ENCODE measurements at regions not wholly inside any gene's neighbourhood (a gene's known extent, or its start where the extent isn't known, plus 50 kb on each side); places are given as distances from the start of the nearest gene placed in this dataset.
"Not testable (repeated sequence)": the region's sequence is repeated elsewhere in the genome, so short reads cannot be mapped to it uniquely, and the experiment has no call there.

GRCh38 chr16:52676959-52677358 lies 130.0 kb upstream of the TOX3 start:
- no peaks in the 10 kb centered on the region for H3K36me3 Mint-ChIP-seq (ENCODE audit: low read depth, unreplicated experiment)
- Histone ChIP-seq H3K27me3 (ENCODE audit: insufficient read depth, low read length) (no peaks in the 10 kb centered on the region), H3K9ac (ENCODE audit: low read length) (no peak overlapping the region), H3K4me1 (ENCODE audit: insufficient read depth, low read length) (no peaks in the 10 kb centered on the region), H3K36me3 (ENCODE audit: insufficient read depth, low read length) (no peaks in the 10 kb centered on the region), H4K20me1 (ENCODE audit: insufficient read depth, low read length) (no peaks in the 10 kb centered on the region), H3K27ac (ENCODE audit: low read depth, low read length) (no peak overlapping the region), H3K4me2 (ENCODE audit: low read length) (no peak overlapping the region), H3K9me3 (ENCODE audit: insufficient read depth, low read depth, low read length) (no peaks in the 10 kb centered on the region), H2AFZ (ENCODE audit: low read depth, low read length) (no peak overlapping the region), H3K79me2 (ENCODE audit: insufficient read depth, low read length) (no peaks in the 10 kb centered on the region), H3K4me3 (ENCODE audit: insufficient read depth, low read depth, low read length) (no peak overlapping the region)
- no peaks in the 10 kb centered on the region for H3K9me3 Mint-ChIP-seq (ENCODE audit: unreplicated experiment)
- H3K27ac Mint-ChIP-seq (ENCODE audit: unreplicated experiment), result no peak overlapping the region
- peaks cover 4% of the 10 kb centered on the region for H3K4me1 Mint-ChIP-seq (ENCODE audit: low read depth, unreplicated experiment)
- TF ChIP-seq EZH2 (IDR thresholded peaks at IDR 0.05; ENCODE audit: insufficient read depth, low read length) (no peak), CTCF (IDR thresholded peaks at IDR 0.05; ENCODE audit: insufficient read depth, low read depth, low read length) (no peak)
- peaks cover 1% of the 10 kb centered on the region for H3K27me3 Mint-ChIP-seq (ENCODE audit: low read depth, unreplicated experiment)
- DNase-seq (ENCODE audit: low read depth), result no peak
- H3K4me3 Mint-ChIP-seq (ENCODE audit: unreplicated experiment), result no peak overlapping the region
- FAIRE-seq, result no peak

- Histone ChIP-seq H3K4me3 (ENCODE audit: insufficient read depth, low read depth, low read length) (no peak overlapping the region), H3K79me2 (ENCODE audit: insufficient read depth, low read length) (no peaks in the 10 kb centered on the region), H3K9me3 (ENCODE audit: insufficient read depth, low read depth, low read length) (no peaks in the 10 kb centered on the region), H3K9ac (ENCODE audit: low read length) (no peak overlapping the region), H3K27ac (ENCODE audit: low read depth, low read length) (no peak overlapping the region), H3K4me1 (ENCODE audit: insufficient read depth, low read length) (no peaks in the 10 kb centered on the region), H3K27me3 (ENCODE audit: insufficient read depth, low read length) (no peaks in the 10 kb centered on the region), H4K20me1 (ENCODE audit: insufficient read depth, low read length) (no peaks in the 10 kb centered on the region), H3K36me3 (ENCODE audit: insufficient read depth, low read length) (no peaks in the 10 kb centered on the region), H3K4me2 (ENCODE audit: low read length) (no peak overlapping the region), H2AFZ (ENCODE audit: low read depth, low read length) (no peak overlapping the region)
- TF ChIP-seq EZH2 (IDR thresholded peaks at IDR 0.05; ENCODE audit: insufficient read depth, low read length), result no peak
- TF ChIP-seq CTCF (IDR thresholded peaks at IDR 0.05; ENCODE audit: insufficient read depth, low read depth, low read length), result no peak
- peaks cover 1% of the 10 kb centered on the region for H3K27me3 Mint-ChIP-seq (ENCODE audit: low read depth, unreplicated experiment)
- no peak overlapping the region for H3K27ac Mint-ChIP-seq (ENCODE audit: unreplicated experiment)
- FAIRE-seq (no peak), DNase-seq (ENCODE audit: low read depth) (no peak)
- H3K9me3 Mint-ChIP-seq (ENCODE audit: unreplicated experiment), result no peaks in the 10 kb centered on the region
- no peaks in the 10 kb centered on the region for H3K36me3 Mint-ChIP-seq (ENCODE audit: low read depth, unreplicated experiment)
- peaks cover 4% of the 10 kb centered on the region for H3K4me1 Mint-ChIP-seq (ENCODE audit: low read depth, unreplicated experiment)
- no peak overlapping the region for H3K4me3 Mint-ChIP-seq (ENCODE audit: unreplicated experiment)
These were observed 124.6 kb upstream of the TOX3 start for GRCh38 chr16:52671590-52671989.

- Mint-ChIP-seq H3K36me3 (ENCODE audit: low read depth, unreplicated experiment) (no peaks in the 10 kb centered on the region), H3K9me3 (ENCODE audit: unreplicated experiment) (peaks cover 23% of the 10 kb centered on the region), H3K4me1 (ENCODE audit: low read depth, unreplicated experiment) (no peaks in the 10 kb centered on the region), H3K4me3 (ENCODE audit: unreplicated experiment) (no peak overlapping the region), H3K27ac (ENCODE audit: unreplicated experiment) (no peak overlapping the region), H3K27me3 (ENCODE audit: low read depth, unreplicated experiment) (peaks cover 7% of the 10 kb centered on the region)
- Histone ChIP-seq H3K4me1 (ENCODE audit: insufficient read depth, low read length) (no peaks in the 10 kb centered on the region), H3K79me2 (ENCODE audit: insufficient read depth, low read length) (no peaks in the 10 kb centered on the region), H3K9me3 (ENCODE audit: insufficient read depth, low read depth, low read length) (no peaks in the 10 kb centered on the region), H3K9ac (ENCODE audit: low read length) (no peak overlapping the region), H2AFZ (ENCODE audit: low read depth, low read length) (no peak overlapping the region), H3K36me3 (ENCODE audit: insufficient read depth, low read length) (no peaks in the 10 kb centered on the region), H3K4me3 (ENCODE audit: insufficient read depth, low read depth, low read length) (no peak overlapping the region), H4K20me1 (ENCODE audit: insufficient read depth, low read length) (no peaks in the 10 kb centered on the region), H3K4me2 (ENCODE audit: low read length) (no peak overlapping the region), H3K27me3 (ENCODE audit: insufficient read depth, low read length) (no peaks in the 10 kb centered on the region), H3K27ac (ENCODE audit: low read depth, low read length) (no peak overlapping the region)
- no peak for TF ChIP-seq CTCF (IDR thresholded peaks at IDR 0.05; ENCODE audit: insufficient read depth, low read depth, low read length)
- TF ChIP-seq EZH2 (IDR thresholded peaks at IDR 0.05; ENCODE audit: insufficient read depth, low read length), result no peak
- DNase-seq (ENCODE audit: low read depth) (no peak), FAIRE-seq (no peak)
These were observed 111.0 kb upstream of the TOX3 start for GRCh38 chr16:52657924-52658323.

- H3K9me3 ChIP-seq (ENCODE audit: insufficient read depth, low read depth, low read length); H3K4me2 ChIP-seq (ENCODE audit: low read length); H4K20me1 ChIP-seq (ENCODE audit: insufficient read depth, low read length); H3K4me1 ChIP-seq (ENCODE audit: insufficient read depth, low read length); H3K27ac Mint-ChIP-seq (ENCODE audit: unreplicated experiment); H3K9ac ChIP-seq (ENCODE audit: low read length); H2AFZ ChIP-seq (ENCODE audit: low read depth, low read length); DNase-seq (ENCODE audit: low read depth); H3K27me3 Mint-ChIP-seq (ENCODE audit: low read depth, unreplicated experiment); H3K27me3 ChIP-seq (ENCODE audit: insufficient read depth, low read length); H3K4me1 Mint-ChIP-seq (ENCODE audit: low read depth, unreplicated experiment); H3K36me3 Mint-ChIP-seq (ENCODE audit: low read depth, unreplicated experiment); FAIRE-seq; H3K79me2 ChIP-seq (ENCODE audit: insufficient read depth, low read length); H3K4me3 Mint-ChIP-seq (ENCODE audit: unreplicated experiment); H3K4me3 ChIP-seq (ENCODE audit: insufficient read depth, low read depth, low read length); H3K27ac ChIP-seq (ENCODE audit: low read depth, low read length); H3K36me3 ChIP-seq (ENCODE audit: insufficient read depth, low read length): not testable (repeated sequence)
- peaks cover 22% of the 10 kb centered on the region for H3K9me3 Mint-ChIP-seq (ENCODE audit: unreplicated experiment)
These were observed 109.0 kb upstream of the TOX3 start for GRCh38 chr16:52655916-52656315.

Data from astrocyte (in vitro differentiated cells and primary cell).